NCI-H2196 (cell line): ENCODE measurements at regions not wholly inside any gene's neighbourhood (a gene's known extent, or its start where the extent isn't known, plus 50 kb on each side); places are given as distances from the start of the nearest gene placed in this dataset.

Source experiments
- DNase-seq: peaks from one replicate; lab custom pipeline; 2025; ENCODE audit not compliant: unreplicated experiment; lab: John Stamatoyannopoulos, UW

GRCh38 chr1:90782046-90782445 lies 64.9 kb upstream of the BARHL2 start:
- DNase-seq = no peak

- no peak for DNase-seq
These were observed 64.4 kb upstream of the BARHL2 start for GRCh38 chr1:90781534-90781933.

GRCh38 chr1:90780981-90781380 lies 63.9 kb upstream of the BARHL2 start:
- no peak for DNase-seq

GRCh38 chr1:90779573-90779972 lies 62.5 kb upstream of the BARHL2 start:
- DNase-seq = no peak

- no peak for DNase-seq
These were observed 61.4 kb upstream of the BARHL2 start for GRCh38 chr1:90778486-90778885.

- DNase-seq = no peak
These were observed 56.7 kb upstream of the BARHL2 start for GRCh38 chr1:90773812-90774211.

- DNase-seq = no peak
These were observed 51.7 kb upstream of the BARHL2 start for GRCh38 chr1:90768826-90769225.

- no peak for DNase-seq
These were observed 51.0 kb upstream of the BARHL2 start for GRCh38 chr1:90768098-90768497.
